GM23338 (cell line): ENCODE measurements at regions not wholly inside any gene's neighbourhood (a gene's known extent, or its start where the extent isn't known, plus 50 kb on each side); places are given as distances from the start of the nearest gene placed in this dataset.

Source experiments
- ATAC-seq: fragments of 200-7000 bp; cut with Tn5 transposase; 3 replicates; pipeline ENCODE4 v1.9.1; 2020
- DNase-seq: peaks from one replicate; pipeline ENCODE4 v3.0.0-alpha.2; 2015; ENCODE audit warnings: low spot score
- H2AFZ ChIP-seq: fragments of 200-600 bp; sonication (generic); 2 replicates; pipeline ENCODE4 v1.8.0; 2016; ENCODE audit warnings: antibody characterized with exemption, mild to moderate bottlenecking, moderate library complexity
- H3F3A ChIP-seq: fragments of 200-600 bp; sonication (generic); replicated peaks from 2 replicates; pipeline ENCODE4 v1.8.0; 2017; ENCODE audit warnings: antibody characterized with exemption, mixed run types, low read depth
- H3K27ac ChIP-seq: fragments of 200-600 bp; sonication (generic); 2 replicates; pipeline ENCODE4 v1.6.1; 2016; ENCODE audit warnings: low read depth
- H3K27me3 ChIP-seq: fragments of 200-600 bp; sonication (generic); 2 replicates; pipeline ENCODE4 v1.8.0; 2016; ENCODE audit warnings: mild to moderate bottlenecking, mixed run types, moderate library complexity; ENCODE audit not compliant: insufficient read depth
- H3K36me3 ChIP-seq: fragments of 200-600 bp; sonication (generic); 2 replicates; pipeline ENCODE4 v1.8.0; 2016; ENCODE audit warnings: mild to moderate bottlenecking; ENCODE audit not compliant: insufficient read depth
- H3K4me1 ChIP-seq: fragments of 200-600 bp; sonication (generic); 2 replicates; pipeline ENCODE4 v1.8.0; 2016; ENCODE audit warnings: mild to moderate bottlenecking, moderate library complexity; ENCODE audit not compliant: insufficient read depth
- H3K4me2 ChIP-seq: fragments of 200-600 bp; sonication (generic); 2 replicates; pipeline ENCODE4 v1.7.1; 2017; ENCODE audit warnings: mixed run types
- H3K4me3 ChIP-seq: fragments of 200-600 bp; sonication (generic); 2 replicates; pipeline ENCODE4 v1.6.1; 2016; ENCODE audit warnings: mixed run types
- H3K79me2 ChIP-seq: fragments of 200-600 bp; sonication (generic); replicated peaks from 2 replicates; pipeline ENCODE4 v1.8.0; 2017; ENCODE audit warnings: mild to moderate bottlenecking; ENCODE audit not compliant: insufficient read depth
- H3K9me2 ChIP-seq: fragments of 200-600 bp; sonication (generic); 2 replicates; pipeline ENCODE4 v1.8.0; 2017; ENCODE audit not compliant: insufficient read depth
- H4K20me1 ChIP-seq: fragments of 200-600 bp; sonication (generic); replicated peaks from 2 replicates; pipeline ENCODE4 v1.8.0; 2017; ENCODE audit warnings: mild to moderate bottlenecking; ENCODE audit not compliant: insufficient read depth
- H3K27ac Mint-ChIP-seq: 2 replicates; pipeline ENCODE4 v1.8.0; 2020; ENCODE audit warnings: inconsistent platforms, mild to moderate bottlenecking, moderate library complexity, mixed read lengths
- H3K27me3 Mint-ChIP-seq: 3 replicates; pipeline ENCODE4 v1.8.0; 2022; ENCODE audit warnings: low read depth, mild to moderate bottlenecking, moderate library complexity, mixed read lengths, inconsistent platforms; ENCODE audit not compliant: insufficient read depth, poor library complexity
- H3K36me3 Mint-ChIP-seq: 3 replicates; pipeline ENCODE4 v1.8.0; 2021; ENCODE audit warnings: low read depth, mild to moderate bottlenecking, inconsistent platforms, moderate library complexity, mixed read lengths
- H3K4me1 Mint-ChIP-seq: 3 replicates; pipeline ENCODE4 v1.8.0; 2020; ENCODE audit warnings: mild to moderate bottlenecking, inconsistent platforms, mixed read lengths
- H3K4me3 Mint-ChIP-seq: 3 replicates; pipeline ENCODE4 v1.8.0; 2021; ENCODE audit warnings: moderate library complexity, mild to moderate bottlenecking, inconsistent platforms, mixed read lengths
- H3K9me3 Mint-ChIP-seq: 3 replicates; pipeline ENCODE4 v1.8.0; 2020; ENCODE audit warnings: moderate library complexity, mild to moderate bottlenecking, inconsistent platforms, mixed read lengths
- ETS1 ChIP-seq: IDR thresholded peaks from 2 replicates; pipeline ENCODE4 v1.6.1; 2016; ENCODE audit warnings: antibody characterized with exemption
- EZH2 ChIP-seq: fragments of 200-600 bp; sonication (generic); IDR thresholded peaks from one replicate; pipeline ENCODE4 v1.8.0; 2017; ENCODE audit warnings: antibody characterized with exemption, mild to moderate bottlenecking, low read depth; ENCODE audit not compliant: unreplicated experiment
- EZH2phosphoT487 ChIP-seq: fragments of 200-600 bp; sonication (generic); IDR thresholded peaks from one replicate; pipeline ENCODE4 v1.8.1; 2018; ENCODE audit warnings: antibody characterized with exemption; ENCODE audit not compliant: unreplicated experiment
- JUNB ChIP-seq: IDR thresholded peaks from one replicate; pipeline ENCODE4 v1.6.1; 2016; ENCODE audit warnings: antibody characterized with exemption; ENCODE audit not compliant: unreplicated experiment
- ZNF114 ChIP-seq: fragments of 250-450 bp; sonication (Bioruptor Pico); IDR thresholded peaks from 2 replicates; pipeline ENCODE4 v1.5.0; 2020; ENCODE audit warnings: mild to moderate bottlenecking, moderate library complexity
- ZNF331 ChIP-seq: fragments of 250-450 bp; sonication (Bioruptor Pico); IDR thresholded peaks from 2 replicates; pipeline ENCODE4 v1.5.0; 2020; ENCODE audit warnings: low read depth, mild to moderate bottlenecking, moderate library complexity
- ZNF462 ChIP-seq: fragments of 250-450 bp; sonication (Bioruptor Pico); IDR thresholded peaks from 2 replicates; pipeline ENCODE4 v1.5.0; 2020; ENCODE audit warnings: mild to moderate bottlenecking, moderate library complexity

- TF ChIP-seq ZNF462 (no peak), ZNF331 (CRISPR knock-in tag) (no peak), EZH2phosphoT487 (no peak), ZNF114 (CRISPR knock-in tag) (no peak)
These were observed 86.9 kb upstream of the BMP2K start (continued) for GRCh38 chr4:78689261-78689660.

- Histone ChIP-seq H4K20me1 (no peaks in the 10 kb centered on the region), H3K27ac (no peak overlapping the region), H3K4me2 (no peak overlapping the region), H3F3A (no peaks in the 10 kb centered on the region), H3K36me3 (no peaks in the 10 kb centered on the region), H2AFZ (no peak overlapping the region), H3K4me3 (no peak overlapping the region), H3K79me2 (no peaks in the 10 kb centered on the region), H3K9me2 (0 out of 2 replicates have a peak, but pooled peaks cover 3% of the 10 kb centered on the region), H3K27me3 (no peaks in the 10 kb centered on the region), H3K4me1 (no peaks in the 10 kb centered on the region)
- no peak for ATAC-seq
- H3K36me3 Mint-ChIP-seq = no peaks in the 10 kb centered on the region
- H3K4me1 Mint-ChIP-seq = no peaks in the 10 kb centered on the region; the same call in 2 of the 3 replicates
- H3K4me3 Mint-ChIP-seq = no peak overlapping the region
- no peak for DNase-seq
- H3K27me3 Mint-ChIP-seq = no peaks in the 10 kb centered on the region
- no peaks in the 10 kb centered on the region for H3K9me3 Mint-ChIP-seq
- H3K27ac Mint-ChIP-seq = no peak overlapping the region
- TF ChIP-seq JUNB (no peak), ETS1 (no peak), ZNF114 (CRISPR knock-in tag) (no peak), EZH2 (no peak)
These were observed 86.3 kb upstream of the BMP2K start for GRCh38 chr4:78689700-78690323.
